Liver (tissue), 3 donors: ENCODE measurements at regions not wholly inside any gene's neighbourhood (a gene's known extent, or its start where the extent isn't known, plus 50 kb on each side); places are given as distances from the start of the nearest gene placed in this dataset.

Source experiments
- ATF3 ChIP-seq: IDR thresholded peaks from 2 replicates; pipeline ENCODE4 v1.6.1; 2016; ENCODE audit warnings: antibody characterized with exemption
- EGR1 ChIP-seq, 2 donors: IDR thresholded peaks; 2 replicates each; pipeline ENCODE4 v1.6.1; 2016 to 2018; ENCODE audit warnings: antibody characterized with exemption in 2 of 2, low read depth in 2 of 2
- FOXA1 ChIP-seq: IDR thresholded peaks from 2 replicates; pipeline ENCODE4 v1.6.1; 2016; ENCODE audit warnings: antibody characterized with exemption
- FOXA2 ChIP-seq: IDR thresholded peaks from 2 replicates; pipeline ENCODE4 v1.6.1; 2016; ENCODE audit warnings: antibody characterized with exemption
- JUND ChIP-seq, 2 donors: IDR thresholded peaks; 2 replicates each; pipeline ENCODE4 v1.6.1; 2016; ENCODE audit warnings: antibody characterized with exemption in 2 of 2
- NR2F2 ChIP-seq: IDR thresholded peaks from 2 replicates; pipeline ENCODE4 v1.6.1; 2016; ENCODE audit warnings: antibody characterized with exemption
- RAD21 ChIP-seq, 2 donors: IDR thresholded peaks; 2 replicates each; pipeline ENCODE4 v1.6.1; 2016; ENCODE audit warnings: antibody characterized with exemption in 2 of 2, mild to moderate bottlenecking in 2 of 2
- SP1 ChIP-seq: IDR thresholded peaks from 2 replicates; pipeline ENCODE4 v1.6.1; 2018; ENCODE audit warnings: antibody characterized with exemption, mild to moderate bottlenecking
- YY1 ChIP-seq: IDR thresholded peaks from 2 replicates; pipeline ENCODE4 v1.6.1; 2016; ENCODE audit warnings: antibody characterized with exemption, mild to moderate bottlenecking
- TF ChIP-seq, protein P1 (sequence below): IDR thresholded peaks from 2 replicates; pipeline ENCODE4 v1.6.1; 2016; ENCODE audit warnings: antibody characterized with exemption
- TF ChIP-seq, protein P2 (sequence below): fragments of 150-350 bp; IDR thresholded peaks from 2 replicates; pipeline ENCODE4 v1.5.1; 2017; ENCODE audit warnings: improper control_type of control experiment, low read depth, low read length; ENCODE audit not compliant: missing input control
- TF ChIP-seq, protein P3 (sequence below): IDR thresholded peaks from 2 replicates; pipeline ENCODE4 v1.6.1; 2016; ENCODE audit warnings: antibody characterized with exemption, mild to moderate bottlenecking
- donor health status: healthy.
- donor health status: healthy.

DNA sequence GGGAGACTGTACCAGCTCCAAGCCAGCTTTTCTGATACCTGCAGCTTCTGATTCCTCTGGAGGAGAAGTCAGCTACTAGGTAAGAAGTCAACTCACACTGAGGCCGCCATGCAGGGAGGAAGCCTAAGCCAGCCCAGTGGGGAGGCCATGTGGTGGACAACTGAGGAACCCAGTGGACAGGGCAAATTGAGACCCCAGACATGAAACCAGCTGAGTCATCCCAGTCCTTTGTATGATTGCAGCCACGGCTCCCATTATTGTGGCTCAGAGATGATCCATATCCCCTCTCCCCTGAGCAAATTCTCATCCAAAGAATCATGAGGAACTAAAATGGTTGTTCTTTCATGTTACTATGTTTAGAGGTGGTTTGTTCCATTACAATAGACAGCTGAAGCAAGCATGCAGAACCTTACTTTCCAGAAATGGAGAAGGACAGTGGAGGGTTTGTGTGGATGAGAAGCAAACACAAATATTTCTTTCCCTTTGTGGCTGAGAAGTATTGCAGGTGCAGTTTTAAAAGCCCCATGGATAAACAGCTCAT lies 1147.3 kb upstream of the TMEM132C start:
- TF ChIP-seq EGR1 (IDR thresholded peaks at IDR 0.05; ENCODE audit: low read depth in 2 of 2) = no peak
- TF ChIP-seq, protein P1, sequence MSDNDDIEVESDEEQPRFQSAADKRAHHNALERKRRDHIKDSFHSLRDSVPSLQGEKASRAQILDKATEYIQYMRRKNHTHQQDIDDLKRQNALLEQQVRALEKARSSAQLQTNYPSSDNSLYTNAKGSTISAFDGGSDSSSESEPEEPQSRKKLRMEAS = no peak
- TF ChIP-seq, protein P2, sequence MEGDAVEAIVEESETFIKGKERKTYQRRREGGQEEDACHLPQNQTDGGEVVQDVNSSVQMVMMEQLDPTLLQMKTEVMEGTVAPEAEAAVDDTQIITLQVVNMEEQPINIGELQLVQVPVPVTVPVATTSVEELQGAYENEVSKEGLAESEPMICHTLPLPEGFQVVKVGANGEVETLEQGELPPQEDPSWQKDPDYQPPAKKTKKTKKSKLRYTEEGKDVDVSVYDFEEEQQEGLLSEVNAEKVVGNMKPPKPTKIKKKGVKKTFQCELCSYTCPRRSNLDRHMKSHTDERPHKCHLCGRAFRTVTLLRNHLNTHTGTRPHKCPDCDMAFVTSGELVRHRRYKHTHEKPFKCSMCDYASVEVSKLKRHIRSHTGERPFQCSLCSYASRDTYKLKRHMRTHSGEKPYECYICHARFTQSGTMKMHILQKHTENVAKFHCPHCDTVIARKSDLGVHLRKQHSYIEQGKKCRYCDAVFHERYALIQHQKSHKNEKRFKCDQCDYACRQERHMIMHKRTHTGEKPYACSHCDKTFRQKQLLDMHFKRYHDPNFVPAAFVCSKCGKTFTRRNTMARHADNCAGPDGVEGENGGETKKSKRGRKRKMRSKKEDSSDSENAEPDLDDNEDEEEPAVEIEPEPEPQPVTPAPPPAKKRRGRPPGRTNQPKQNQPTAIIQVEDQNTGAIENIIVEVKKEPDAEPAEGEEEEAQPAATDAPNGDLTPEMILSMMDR = no peak
- TF ChIP-seq RAD21 (IDR thresholded peaks at IDR 0.05) = no peak
- no peak for TF ChIP-seq SP1
- no peak for TF ChIP-seq NR2F2
- TF ChIP-seq FOXA2 = no peak
- TF ChIP-seq ATF3 = no peak
- TF ChIP-seq, protein P3, sequence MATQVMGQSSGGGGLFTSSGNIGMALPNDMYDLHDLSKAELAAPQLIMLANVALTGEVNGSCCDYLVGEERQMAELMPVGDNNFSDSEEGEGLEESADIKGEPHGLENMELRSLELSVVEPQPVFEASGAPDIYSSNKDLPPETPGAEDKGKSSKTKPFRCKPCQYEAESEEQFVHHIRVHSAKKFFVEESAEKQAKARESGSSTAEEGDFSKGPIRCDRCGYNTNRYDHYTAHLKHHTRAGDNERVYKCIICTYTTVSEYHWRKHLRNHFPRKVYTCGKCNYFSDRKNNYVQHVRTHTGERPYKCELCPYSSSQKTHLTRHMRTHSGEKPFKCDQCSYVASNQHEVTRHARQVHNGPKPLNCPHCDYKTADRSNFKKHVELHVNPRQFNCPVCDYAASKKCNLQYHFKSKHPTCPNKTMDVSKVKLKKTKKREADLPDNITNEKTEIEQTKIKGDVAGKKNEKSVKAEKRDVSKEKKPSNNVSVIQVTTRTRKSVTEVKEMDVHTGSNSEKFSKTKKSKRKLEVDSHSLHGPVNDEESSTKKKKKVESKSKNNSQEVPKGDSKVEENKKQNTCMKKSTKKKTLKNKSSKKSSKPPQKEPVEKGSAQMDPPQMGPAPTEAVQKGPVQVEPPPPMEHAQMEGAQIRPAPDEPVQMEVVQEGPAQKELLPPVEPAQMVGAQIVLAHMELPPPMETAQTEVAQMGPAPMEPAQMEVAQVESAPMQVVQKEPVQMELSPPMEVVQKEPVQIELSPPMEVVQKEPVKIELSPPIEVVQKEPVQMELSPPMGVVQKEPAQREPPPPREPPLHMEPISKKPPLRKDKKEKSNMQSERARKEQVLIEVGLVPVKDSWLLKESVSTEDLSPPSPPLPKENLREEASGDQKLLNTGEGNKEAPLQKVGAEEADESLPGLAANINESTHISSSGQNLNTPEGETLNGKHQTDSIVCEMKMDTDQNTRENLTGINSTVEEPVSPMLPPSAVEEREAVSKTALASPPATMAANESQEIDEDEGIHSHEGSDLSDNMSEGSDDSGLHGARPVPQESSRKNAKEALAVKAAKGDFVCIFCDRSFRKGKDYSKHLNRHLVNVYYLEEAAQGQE = no peak
- TF ChIP-seq FOXA1 = no peak
- no peak for TF ChIP-seq YY1
- TF ChIP-seq JUND (IDR thresholded peaks at IDR 0.05) = no peak
